ENCODE measurements at regions not wholly inside any gene's neighbourhood (a gene's known extent, or its start where the extent isn't known, plus 50 kb on each side); places are given as distances from the start of the nearest gene placed in this dataset.

DNA sequence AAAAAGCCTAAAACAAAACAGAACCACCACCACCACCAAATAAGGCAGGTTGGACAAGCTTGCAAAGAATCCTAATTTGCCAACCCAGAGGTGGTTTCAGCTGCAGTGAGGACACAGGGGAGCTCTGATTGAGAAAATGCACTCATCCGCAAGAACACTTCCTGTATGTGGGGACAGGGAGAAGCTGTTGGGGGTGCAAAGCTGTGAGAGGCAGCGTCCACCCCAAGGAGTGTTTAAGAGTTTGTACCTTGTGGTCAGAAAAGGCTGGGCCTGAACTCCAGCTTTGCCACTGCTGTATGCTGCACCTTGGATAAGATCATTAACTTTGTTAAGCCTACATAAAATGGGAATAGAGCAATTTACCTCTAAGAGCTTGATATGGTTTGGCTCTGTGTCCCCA is 511.7 kb downstream of the BNC2 start:
- TF ChIP-seq, protein P1, sequence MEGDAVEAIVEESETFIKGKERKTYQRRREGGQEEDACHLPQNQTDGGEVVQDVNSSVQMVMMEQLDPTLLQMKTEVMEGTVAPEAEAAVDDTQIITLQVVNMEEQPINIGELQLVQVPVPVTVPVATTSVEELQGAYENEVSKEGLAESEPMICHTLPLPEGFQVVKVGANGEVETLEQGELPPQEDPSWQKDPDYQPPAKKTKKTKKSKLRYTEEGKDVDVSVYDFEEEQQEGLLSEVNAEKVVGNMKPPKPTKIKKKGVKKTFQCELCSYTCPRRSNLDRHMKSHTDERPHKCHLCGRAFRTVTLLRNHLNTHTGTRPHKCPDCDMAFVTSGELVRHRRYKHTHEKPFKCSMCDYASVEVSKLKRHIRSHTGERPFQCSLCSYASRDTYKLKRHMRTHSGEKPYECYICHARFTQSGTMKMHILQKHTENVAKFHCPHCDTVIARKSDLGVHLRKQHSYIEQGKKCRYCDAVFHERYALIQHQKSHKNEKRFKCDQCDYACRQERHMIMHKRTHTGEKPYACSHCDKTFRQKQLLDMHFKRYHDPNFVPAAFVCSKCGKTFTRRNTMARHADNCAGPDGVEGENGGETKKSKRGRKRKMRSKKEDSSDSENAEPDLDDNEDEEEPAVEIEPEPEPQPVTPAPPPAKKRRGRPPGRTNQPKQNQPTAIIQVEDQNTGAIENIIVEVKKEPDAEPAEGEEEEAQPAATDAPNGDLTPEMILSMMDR (IDR thresholded peaks at IDR 0.05; ENCODE audit: low read length, missing control alignments): no peak
- no peak overlapping the region for H3K4me3 ChIP-seq (replicated peaks; ENCODE audit: low read depth, low read length)
- no peak for DNase-seq (ENCODE audit: low read depth)

Measured in fibroblast of pulmonary artery (primary cell).